ENCODE measurements at regions not wholly inside any gene's neighbourhood (a gene's known extent, or its start where the extent isn't known, plus 50 kb on each side); places are given as distances from the start of the nearest gene placed in this dataset.

GRCh38 chr19:13670846-13671245, 93.5 kb upstream of the MRI1 start:
- in situ Hi-C loops (cut with MboI; ENCODE audit: low sequenced_read_pairs, unreplicated experiment), result no loop called here
- TF ChIP-seq, protein P1, sequence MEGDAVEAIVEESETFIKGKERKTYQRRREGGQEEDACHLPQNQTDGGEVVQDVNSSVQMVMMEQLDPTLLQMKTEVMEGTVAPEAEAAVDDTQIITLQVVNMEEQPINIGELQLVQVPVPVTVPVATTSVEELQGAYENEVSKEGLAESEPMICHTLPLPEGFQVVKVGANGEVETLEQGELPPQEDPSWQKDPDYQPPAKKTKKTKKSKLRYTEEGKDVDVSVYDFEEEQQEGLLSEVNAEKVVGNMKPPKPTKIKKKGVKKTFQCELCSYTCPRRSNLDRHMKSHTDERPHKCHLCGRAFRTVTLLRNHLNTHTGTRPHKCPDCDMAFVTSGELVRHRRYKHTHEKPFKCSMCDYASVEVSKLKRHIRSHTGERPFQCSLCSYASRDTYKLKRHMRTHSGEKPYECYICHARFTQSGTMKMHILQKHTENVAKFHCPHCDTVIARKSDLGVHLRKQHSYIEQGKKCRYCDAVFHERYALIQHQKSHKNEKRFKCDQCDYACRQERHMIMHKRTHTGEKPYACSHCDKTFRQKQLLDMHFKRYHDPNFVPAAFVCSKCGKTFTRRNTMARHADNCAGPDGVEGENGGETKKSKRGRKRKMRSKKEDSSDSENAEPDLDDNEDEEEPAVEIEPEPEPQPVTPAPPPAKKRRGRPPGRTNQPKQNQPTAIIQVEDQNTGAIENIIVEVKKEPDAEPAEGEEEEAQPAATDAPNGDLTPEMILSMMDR (IDR thresholded peaks at IDR 0.05; ENCODE audit: borderline replicate concordance, control extremely low read depth, extremely low read depth, insufficient read depth, missing control alignments), result no peak
- DNase-seq (ENCODE audit: low spot score), result no peak

DNA sequence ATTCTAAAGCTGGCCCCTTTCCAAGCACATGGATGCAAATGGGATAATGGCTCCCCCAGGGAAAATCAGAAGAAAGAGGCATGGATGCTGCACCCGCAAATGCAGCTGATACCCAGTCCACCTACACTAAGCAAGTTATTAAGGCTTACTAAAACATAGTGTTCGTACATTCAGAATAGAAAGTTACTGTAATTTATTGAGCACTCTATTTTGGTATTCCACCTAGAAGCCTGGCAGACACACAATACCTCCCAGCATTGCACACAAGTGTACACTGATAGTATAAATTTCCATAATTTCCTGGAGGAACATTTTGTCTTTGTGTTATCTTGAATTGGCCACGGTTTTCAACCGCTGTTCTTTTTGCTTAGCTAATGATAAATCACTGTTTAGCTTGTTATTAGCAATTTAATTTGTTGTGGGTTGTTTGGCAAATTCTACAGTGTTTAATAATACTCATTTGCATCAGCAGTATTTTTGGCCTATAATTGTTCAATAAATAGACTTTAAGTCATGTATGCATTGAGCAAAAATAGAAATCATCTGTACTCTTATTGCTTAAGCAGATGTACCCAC, 94.5 kb upstream of the MRI1 start:
- DNase-seq (ENCODE audit: low spot score), result no peak
- in situ Hi-C loops (cut with MboI; ENCODE audit: low sequenced_read_pairs, unreplicated experiment), result no loop called here

GRCh38 chr19:13668964-13669363, 95.4 kb upstream of the MRI1 start:
- DNase-seq (ENCODE audit: low spot score), result no peak
- in situ Hi-C loops (cut with MboI; ENCODE audit: low sequenced_read_pairs, unreplicated experiment), result no loop called here
- TF ChIP-seq, protein P1 (IDR thresholded peaks at IDR 0.05; ENCODE audit: borderline replicate concordance, control extremely low read depth, extremely low read depth, insufficient read depth, missing control alignments), result no peak

More for the DNA sequence above, 94.5 kb upstream of the MRI1 start:
- TF ChIP-seq, protein P1 (IDR thresholded peaks at IDR 0.05; ENCODE audit: borderline replicate concordance, control extremely low read depth, extremely low read depth, insufficient read depth, missing control alignments), result no peak

DNA sequence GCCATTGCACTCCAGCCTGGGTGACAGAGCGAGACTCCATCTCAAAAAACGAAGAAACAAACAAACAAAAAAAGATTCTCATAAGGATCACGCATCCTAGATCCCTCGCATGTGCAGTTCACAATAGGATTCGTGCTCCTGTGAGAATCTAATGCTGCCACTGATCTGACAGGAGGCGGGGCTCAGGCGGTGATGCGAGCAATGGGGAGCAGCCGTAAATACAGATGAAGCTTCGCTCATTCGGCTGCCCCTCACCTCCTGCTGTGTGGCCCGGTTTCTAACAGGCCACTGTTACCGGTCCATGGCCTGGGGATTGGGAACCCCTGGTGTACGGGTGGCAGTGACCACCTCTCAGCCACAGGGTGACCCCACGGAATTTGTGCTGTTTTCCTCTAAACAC, 98.2 kb upstream of the MRI1 start:
- in situ Hi-C loops (cut with MboI; ENCODE audit: low sequenced_read_pairs, unreplicated experiment), result no loop called here
- TF ChIP-seq, protein P1 (IDR thresholded peaks at IDR 0.05; ENCODE audit: borderline replicate concordance, control extremely low read depth, extremely low read depth, insufficient read depth, missing control alignments), result no peak
- no peak for DNase-seq (ENCODE audit: low spot score)

DNA sequence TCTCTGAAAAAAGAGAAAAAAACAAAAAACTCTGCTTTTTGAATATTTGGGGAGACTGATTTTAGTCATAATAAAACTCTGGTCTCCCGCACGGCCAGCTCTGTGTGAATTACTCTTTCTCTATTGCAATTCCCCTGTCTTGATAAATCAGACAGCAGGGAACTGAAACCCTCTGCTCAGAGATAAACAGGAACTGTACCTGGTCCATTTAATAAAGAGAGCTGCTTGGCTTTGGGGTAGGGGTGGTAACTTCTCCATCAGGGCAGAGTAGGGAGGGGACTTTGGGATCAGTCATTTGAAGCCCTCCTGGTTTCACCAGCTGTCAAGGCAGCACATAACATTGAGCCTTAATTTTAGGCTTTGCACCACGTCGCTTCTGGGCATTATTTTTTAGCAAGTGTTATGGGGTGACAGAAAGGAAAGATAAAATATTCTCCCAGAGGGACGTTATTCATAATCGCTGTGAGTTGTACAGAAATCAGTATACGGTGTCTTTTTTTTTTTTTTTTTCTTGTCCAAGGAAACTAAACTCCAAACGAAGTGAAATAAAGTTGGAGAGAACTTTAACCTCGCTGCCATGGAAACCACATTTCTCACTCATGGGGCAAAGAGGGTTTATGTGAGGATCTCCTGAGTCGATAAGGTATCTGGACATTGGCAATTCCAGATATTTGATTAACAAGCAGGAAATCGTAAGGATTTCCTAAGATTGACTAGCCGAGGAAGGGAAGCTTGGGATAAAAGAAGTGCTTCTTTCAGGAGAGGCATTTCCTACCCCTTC, 99.0 kb upstream of the MRI1 start:
- TF ChIP-seq, protein P1 (IDR thresholded peaks at IDR 0.05; ENCODE audit: borderline replicate concordance, control extremely low read depth, extremely low read depth, insufficient read depth, missing control alignments), result no peak
- peak; percentile 45 for DNase-seq (ENCODE audit: low spot score)
- in situ Hi-C loops (cut with MboI; ENCODE audit: low sequenced_read_pairs, unreplicated experiment), result no loop called here

DNA sequence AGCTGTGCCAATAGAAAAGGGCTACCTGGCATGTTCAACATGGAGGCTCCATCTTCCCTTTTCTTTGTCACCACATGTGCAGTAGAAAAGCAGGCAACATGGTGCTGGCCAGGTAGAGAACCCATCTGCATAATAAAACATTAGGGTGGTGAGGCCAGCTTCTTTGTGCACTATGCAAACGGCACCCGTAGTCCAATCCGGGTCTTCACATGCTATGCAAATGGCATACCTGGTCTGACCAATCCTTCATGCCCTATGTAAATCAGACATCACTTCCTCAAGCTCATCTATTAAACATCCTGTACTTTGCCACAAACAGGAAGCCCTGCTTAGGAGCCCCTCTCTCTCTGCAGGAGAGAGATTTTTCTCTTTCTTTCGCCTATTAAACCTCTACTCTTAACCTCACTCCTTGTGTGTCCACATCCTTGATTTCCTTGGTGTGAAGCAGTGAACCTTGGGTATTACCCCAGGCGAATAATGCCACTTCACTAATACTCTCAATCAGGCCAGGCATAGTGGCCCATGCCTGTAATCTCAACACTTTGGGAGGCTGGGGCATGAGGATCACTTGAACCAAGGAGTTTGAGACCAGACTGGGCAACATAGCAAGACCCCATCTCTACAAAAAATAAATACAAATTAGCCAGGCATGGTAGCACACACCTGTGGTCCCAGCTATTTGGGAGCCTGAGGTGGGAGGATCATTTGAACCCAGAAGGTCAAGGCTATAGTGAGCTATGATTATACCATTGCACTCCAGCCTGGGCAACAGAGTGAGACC, 111.3 kb upstream of the MRI1 start:
- in situ Hi-C loops (cut with MboI; ENCODE audit: low sequenced_read_pairs, unreplicated experiment), result no loop called here
- no peak for DNase-seq (ENCODE audit: low spot score)
- TF ChIP-seq, protein P1 (IDR thresholded peaks at IDR 0.05; ENCODE audit: borderline replicate concordance, control extremely low read depth, extremely low read depth, insufficient read depth, missing control alignments), result no peak

All from GM13976 (cell line).